HepG2 (cell line): ENCODE measurements at regions not wholly inside any gene's neighbourhood (a gene's known extent, or its start where the extent isn't known, plus 50 kb on each side); places are given as distances from the start of the nearest gene placed in this dataset.
A peak's percentile ranks its signal among the peaks of the same experiment; 100 is the strongest.

Experiments
- BCLAF1 ChIP-seq: fragments of 450-650 bp; IDR thresholded peaks from 2 replicates; pipeline ENCODE4 v1.6.1; 2017; ENCODE audit warnings: mild to moderate bottlenecking
- EEA1 ChIP-seq: sonication (generic); formaldehyde crosslinking; IDR thresholded peaks from 2 replicates; pipeline ENCODE4 v1.5.1; 2020; ENCODE audit warnings: mild to moderate bottlenecking, missing genetic modification reagents, borderline replicate concordance
- FIP1L1 ChIP-seq: fragments of 200-400 bp; formaldehyde crosslinking; IDR thresholded peaks from 2 replicates; pipeline ENCODE4 v1.6.1; 2018; ENCODE audit warnings: low read depth, mild to moderate bottlenecking, low read length, moderate library complexity, borderline replicate concordance; ENCODE audit not compliant: insufficient read depth
- HMGA1 ChIP-seq: sonication (generic); formaldehyde crosslinking; conservative IDR thresholded peaks from 2 replicates; pipeline ENCODE4 v1.4.0; 2020; ENCODE audit warnings: missing genetic modification reagents
- ISX ChIP-seq: sonication (generic); formaldehyde crosslinking; conservative IDR thresholded peaks from 2 replicates; pipeline ENCODE4 v1.5.0; 2020; ENCODE audit warnings: missing genetic modification reagents
- KLF15 ChIP-seq: sonication (generic); formaldehyde crosslinking; IDR thresholded peaks from 2 replicates; pipeline ENCODE4 v1.8.1; 2023; ENCODE audit warnings: borderline replicate concordance, mild to moderate bottlenecking, inconsistent platforms, missing genetic modification reagents, mixed read lengths
- LCORL ChIP-seq, 2 experiments: fragments of 450-650 bp in 1 of 2; sonication (generic) in 1 of 2; formaldehyde crosslinking in 1 of 2; IDR thresholded peaks; 2 replicates each; pipeline versions ENCODE4 v1.5.0 to v1.6.1; 2017 to 2020; ENCODE audit warnings: antibody characterized with exemption in 1 of 2, missing genetic modification reagents in 1 of 2
- MTF2 ChIP-seq: sonication (generic); formaldehyde crosslinking; IDR thresholded peaks from 2 replicates; pipeline ENCODE4 v1.5.0; 2020; ENCODE audit warnings: missing genetic modification reagents, borderline replicate concordance
- RBM22 ChIP-seq: fragments of 200-400 bp; formaldehyde crosslinking; optimal IDR thresholded peaks from 2 replicates; pipeline ENCODE3; 2017; ENCODE audit warnings: mild to moderate bottlenecking, low read length, moderate library complexity
- RCOR2 ChIP-seq: IDR thresholded peaks from 2 replicates; pipeline ENCODE4 v1.6.1; 2016; ENCODE audit warnings: missing biosample characterization, missing genetic modification reagents
- RFX1 ChIP-seq: fragments of 450-650 bp; IDR thresholded peaks from 2 replicates; pipeline ENCODE4 v1.6.1; 2017
- USF2 ChIP-seq, 2 experiments: sonication (generic) in 1 of 2; formaldehyde crosslinking in 1 of 2; IDR thresholded peaks; 2 replicates each; pipeline versions ENCODE4 v1.5.1 to v1.6.1; 2011 to 2020; ENCODE audit warnings: borderline replicate concordance in 1 of 2, low read depth in 1 of 2, low read length in 1 of 2, mild to moderate bottlenecking in 1 of 2, missing genetic modification reagents in 1 of 2, moderate library complexity in 1 of 2
- ZFP90 ChIP-seq: sonication (generic); formaldehyde crosslinking; IDR thresholded peaks from 2 replicates; pipeline ENCODE4 v1.8.0; 2022; ENCODE audit warnings: missing genetic modification reagents, mild to moderate bottlenecking, inconsistent platforms, borderline replicate concordance
- ZMYM3 ChIP-seq: sonication (generic); formaldehyde crosslinking; IDR thresholded peaks from 2 replicates; pipeline ENCODE4 v1.5.1; 2020; ENCODE audit warnings: mild to moderate bottlenecking, missing genetic modification reagents
- ZNF12 ChIP-seq: sonication (generic); formaldehyde crosslinking; IDR thresholded peaks from 2 replicates; pipeline ENCODE4 v1.5.0; 2020; ENCODE audit warnings: missing genetic modification reagents
- ZNF205 ChIP-seq: IDR thresholded peaks from 2 replicates; pipeline ENCODE4 v1.6.1; 2018; ENCODE audit warnings: missing biosample characterization, missing genetic modification reagents
- ZNF34 ChIP-seq: sonication (generic); formaldehyde crosslinking; IDR thresholded peaks from 2 replicates; pipeline ENCODE4 v1.4.0; 2020; ENCODE audit warnings: mild to moderate bottlenecking, missing genetic modification reagents, borderline replicate concordance
- ZNF510 ChIP-seq: sonication (generic); formaldehyde crosslinking; IDR thresholded peaks from 2 replicates; pipeline ENCODE4 v1.4.0; 2020; ENCODE audit warnings: low read depth, mild to moderate bottlenecking, missing genetic modification reagents
- ZNF558 ChIP-seq: sonication (generic); formaldehyde crosslinking; IDR thresholded peaks from 2 replicates; pipeline ENCODE4 v1.9.0; 2022; ENCODE audit warnings: mild to moderate bottlenecking, missing genetic modification reagents, borderline replicate concordance
- ZNF562 ChIP-seq: sonication (generic); formaldehyde crosslinking; IDR thresholded peaks from 2 replicates; pipeline ENCODE4 v1.8.0; 2022; ENCODE audit warnings: missing genetic modification reagents, borderline replicate concordance
- ZNF616 ChIP-seq: sonication (generic); formaldehyde crosslinking; IDR thresholded peaks from 2 replicates; pipeline ENCODE4 v1.5.0; 2020; ENCODE audit warnings: low read depth, mild to moderate bottlenecking, missing genetic modification reagents
- TF ChIP-seq, protein P1 (sequence below): sonication (generic); formaldehyde crosslinking; IDR thresholded peaks from 2 replicates; pipeline ENCODE4 v1.4.0; 2020; ENCODE audit warnings: mild to moderate bottlenecking, missing genetic modification reagents

DNA sequence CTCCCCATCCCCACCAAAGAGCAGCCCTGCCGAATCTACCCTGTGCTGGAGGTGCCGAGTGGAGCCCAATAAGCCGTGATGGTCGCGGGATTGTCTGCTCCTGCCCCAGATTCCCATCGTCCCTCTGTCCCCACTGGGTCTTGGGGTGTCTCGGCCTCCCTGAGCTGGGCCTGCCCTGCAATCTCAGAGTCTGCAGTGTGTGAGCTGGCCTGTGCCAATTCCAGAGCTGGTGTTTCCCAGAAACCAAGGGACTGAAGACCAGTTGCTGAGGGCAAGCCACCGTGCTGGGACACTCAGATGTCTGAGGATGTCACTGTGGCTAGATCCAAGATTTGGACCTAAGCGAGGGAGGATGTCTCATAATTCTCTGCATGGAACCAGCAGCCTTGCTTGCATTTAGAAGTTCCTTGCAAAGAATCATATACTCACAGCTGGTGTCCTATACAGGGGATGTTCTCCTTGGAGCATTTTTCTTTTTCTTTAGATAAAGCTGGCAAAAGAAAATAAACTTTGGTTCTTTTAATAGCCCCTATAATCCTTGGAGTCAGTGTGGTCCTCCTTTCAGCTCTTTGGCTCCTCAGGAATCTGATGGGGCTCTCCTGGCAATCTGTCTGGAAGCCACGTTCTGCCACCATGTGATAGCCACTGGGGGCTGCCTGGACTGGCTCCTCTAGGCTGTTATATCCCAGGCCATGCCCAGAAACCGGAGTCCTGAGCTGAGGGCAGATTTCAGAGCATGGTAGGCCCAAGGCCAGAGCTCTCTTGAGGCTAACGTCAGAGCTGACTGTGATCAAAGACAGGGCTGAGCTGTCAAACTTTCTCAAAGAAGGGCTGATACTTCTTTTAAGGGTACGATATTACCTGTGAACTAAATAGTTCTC, 140.1 kb upstream of the HAAO start (continued):
- TF ChIP-seq ZNF558 (CRISPR knock-in tag): no peak
- TF ChIP-seq KLF15: no peak
- TF ChIP-seq ZFP90 (CRISPR knock-in tag): peak; percentile 56; the same call in 1 of the 2 replicates
- TF ChIP-seq LCORL (IDR thresholded peaks at IDR 0.05): no peak
- TF ChIP-seq LCORL (CRISPR knock-in tag; IDR thresholded peaks at IDR 0.05): no peak
- TF ChIP-seq USF2 (IDR thresholded peaks at IDR 0.05; ENCODE audit: low read depth, low read length): no peak
- TF ChIP-seq USF2 (CRISPR knock-in tag; IDR thresholded peaks at IDR 0.05; ENCODE audit: borderline replicate concordance): no peak
- no peak for TF ChIP-seq RCOR2 (CRISPR knock-in tag)
- TF ChIP-seq ZNF12 (CRISPR knock-in tag): no peak
- no peak for TF ChIP-seq ISX (CRISPR knock-in tag)
- TF ChIP-seq ZNF616 (CRISPR knock-in tag): no peak
- no peak for TF ChIP-seq BCLAF1
- TF ChIP-seq ZNF562 (CRISPR knock-in tag): no peak
- no peak for TF ChIP-seq MTF2 (CRISPR knock-in tag)
- TF ChIP-seq RBM22: no peak
- TF ChIP-seq, protein P1, sequence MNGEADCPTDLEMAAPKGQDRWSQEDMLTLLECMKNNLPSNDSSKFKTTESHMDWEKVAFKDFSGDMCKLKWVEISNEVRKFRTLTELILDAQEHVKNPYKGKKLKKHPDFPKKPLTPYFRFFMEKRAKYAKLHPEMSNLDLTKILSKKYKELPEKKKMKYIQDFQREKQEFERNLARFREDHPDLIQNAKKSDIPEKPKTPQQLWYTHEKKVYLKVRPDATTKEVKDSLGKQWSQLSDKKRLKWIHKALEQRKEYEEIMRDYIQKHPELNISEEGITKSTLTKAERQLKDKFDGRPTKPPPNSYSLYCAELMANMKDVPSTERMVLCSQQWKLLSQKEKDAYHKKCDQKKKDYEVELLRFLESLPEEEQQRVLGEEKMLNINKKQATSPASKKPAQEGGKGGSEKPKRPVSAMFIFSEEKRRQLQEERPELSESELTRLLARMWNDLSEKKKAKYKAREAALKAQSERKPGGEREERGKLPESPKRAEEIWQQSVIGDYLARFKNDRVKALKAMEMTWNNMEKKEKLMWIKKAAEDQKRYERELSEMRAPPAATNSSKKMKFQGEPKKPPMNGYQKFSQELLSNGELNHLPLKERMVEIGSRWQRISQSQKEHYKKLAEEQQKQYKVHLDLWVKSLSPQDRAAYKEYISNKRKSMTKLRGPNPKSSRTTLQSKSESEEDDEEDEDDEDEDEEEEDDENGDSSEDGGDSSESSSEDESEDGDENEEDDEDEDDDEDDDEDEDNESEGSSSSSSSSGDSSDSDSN (CRISPR knock-in tag): no peak
- TF ChIP-seq EEA1 (CRISPR knock-in tag): no peak
- TF ChIP-seq FIP1L1: no peak
- no peak for TF ChIP-seq ZMYM3 (CRISPR knock-in tag)
- no peak for TF ChIP-seq ZNF34 (CRISPR knock-in tag)
- TF ChIP-seq ZNF510 (CRISPR knock-in tag): no peak
- TF ChIP-seq ZNF205 (CRISPR knock-in tag): no peak
- no peak for TF ChIP-seq HMGA1 (CRISPR knock-in tag)
- no peak for TF ChIP-seq RFX1
